COLO668 (cell line): ENCODE measurements at regions not wholly inside any gene's neighbourhood (a gene's known extent, or its start where the extent isn't known, plus 50 kb on each side); places are given as distances from the start of the nearest gene placed in this dataset.

Source experiments
- DNase-seq: peaks from one replicate; lab custom pipeline; 2025; ENCODE audit not compliant: unreplicated experiment; lab: John Stamatoyannopoulos, UW

DNA sequence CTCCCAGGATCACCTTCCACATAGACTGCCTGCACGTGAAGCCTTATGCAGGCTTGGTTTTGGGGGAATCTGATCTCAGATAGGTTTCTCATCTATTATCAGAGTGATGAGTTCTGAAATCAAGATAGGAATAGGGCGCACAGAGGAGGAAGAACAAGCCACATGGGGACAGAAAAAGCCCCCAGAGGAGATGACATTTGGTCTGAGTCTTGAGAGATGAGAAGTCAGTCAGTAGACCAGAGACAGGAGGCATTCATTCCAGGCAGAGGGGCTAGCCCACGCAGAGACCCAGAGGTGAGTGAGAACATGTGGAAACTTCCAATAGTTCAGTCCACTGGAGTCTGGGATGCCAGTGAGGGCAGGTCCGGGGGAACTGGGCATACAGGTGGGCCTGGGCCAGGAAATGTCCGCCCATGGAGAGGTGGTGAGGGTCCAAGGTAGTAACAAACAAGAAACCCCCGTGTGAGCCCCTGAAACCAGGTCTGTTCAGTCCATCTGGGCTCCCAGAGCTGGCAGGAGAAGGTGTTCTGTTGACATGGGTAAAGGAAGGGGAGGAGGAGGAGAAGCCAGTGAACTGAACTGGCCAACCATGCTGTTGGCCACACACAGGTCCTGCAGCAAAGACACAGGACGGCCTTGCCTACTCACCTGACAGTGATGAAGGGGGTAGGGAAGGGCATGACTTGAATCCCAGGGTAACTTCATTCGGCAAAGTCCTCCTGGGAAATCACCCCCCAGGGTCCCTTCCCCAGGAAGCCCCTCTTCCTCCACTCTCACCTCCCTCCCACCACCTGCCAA lies 69.3 kb upstream of the SMNDC1 start:
- DNase-seq = no peak

DNA sequence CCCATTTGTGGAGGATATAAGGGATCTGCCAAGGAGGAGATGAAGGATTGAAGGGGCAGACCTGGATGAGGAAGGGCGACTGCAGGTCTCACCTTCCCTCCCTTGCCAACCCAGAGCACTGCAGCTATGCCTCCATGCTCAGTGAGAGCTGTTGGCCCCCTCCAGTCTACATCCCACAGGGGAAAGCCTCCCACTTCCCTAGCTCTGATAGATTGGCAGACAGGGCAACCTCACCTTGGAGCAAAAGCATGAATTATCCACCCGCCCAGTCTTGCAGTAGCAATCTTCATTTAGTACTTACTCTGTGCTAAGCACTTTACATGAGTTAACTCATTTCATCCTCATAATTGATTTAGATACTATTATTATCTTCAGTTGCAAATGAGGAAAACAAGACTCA lies 70.4 kb upstream of the SMNDC1 start:
- DNase-seq = no peak

DNA sequence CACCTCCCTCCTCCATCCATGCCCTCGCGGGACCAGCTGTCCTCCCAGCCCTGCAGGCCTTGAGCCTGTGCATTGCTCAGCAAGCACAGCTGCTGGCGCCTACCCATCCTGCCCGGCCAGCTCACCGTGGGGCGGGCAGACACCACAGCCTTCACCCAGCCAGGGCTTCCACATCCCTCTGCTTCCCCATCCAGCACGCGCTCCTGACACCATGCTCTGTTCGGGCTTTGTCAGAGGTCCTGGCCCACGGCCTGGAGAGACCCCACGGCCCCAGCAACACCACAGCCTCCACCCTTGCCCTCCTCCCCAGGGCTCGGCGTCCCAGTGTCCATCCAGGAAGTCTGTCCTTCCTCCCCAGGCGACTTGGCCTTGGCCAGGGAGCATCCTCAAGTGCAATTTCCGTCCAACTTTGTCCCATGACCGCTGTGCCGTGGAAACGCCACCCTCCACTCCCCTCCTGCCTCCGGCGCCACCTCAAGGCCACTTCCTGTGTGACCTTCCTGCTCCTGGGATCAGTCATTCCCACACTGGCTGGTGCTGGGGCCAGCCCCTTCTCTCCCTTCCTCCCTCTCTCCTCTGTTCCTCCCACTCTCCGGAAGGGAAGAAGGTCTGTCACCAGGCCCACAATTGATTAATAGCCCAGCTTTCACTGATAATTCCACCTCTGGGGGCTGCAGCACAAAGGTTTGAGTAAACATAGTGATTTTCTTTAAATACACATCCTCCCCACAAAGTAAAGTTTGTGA lies 71.5 kb upstream of the SMNDC1 start:
- DNase-seq = no peak

DNA sequence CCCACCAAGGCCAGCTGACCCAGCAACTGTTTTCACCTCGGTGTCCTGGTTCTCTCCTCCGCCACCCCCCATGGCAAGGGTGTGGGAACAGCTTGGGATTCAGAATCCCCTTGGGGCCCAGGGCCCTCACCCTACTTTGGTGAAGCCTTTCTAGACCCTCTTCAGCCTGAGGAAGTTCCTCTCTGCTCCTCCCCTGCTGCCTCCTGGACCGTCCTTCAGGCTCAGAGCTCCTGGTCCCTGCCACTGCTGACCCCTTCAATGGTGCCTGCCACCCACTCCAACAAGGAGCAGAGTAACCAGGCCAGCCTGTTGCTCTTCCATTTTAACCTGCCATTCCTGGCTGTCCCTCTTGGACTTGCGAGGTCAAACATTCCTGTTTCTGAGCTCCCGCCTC lies 72.0 kb upstream of the SMNDC1 start:
- no peak for DNase-seq

DNA sequence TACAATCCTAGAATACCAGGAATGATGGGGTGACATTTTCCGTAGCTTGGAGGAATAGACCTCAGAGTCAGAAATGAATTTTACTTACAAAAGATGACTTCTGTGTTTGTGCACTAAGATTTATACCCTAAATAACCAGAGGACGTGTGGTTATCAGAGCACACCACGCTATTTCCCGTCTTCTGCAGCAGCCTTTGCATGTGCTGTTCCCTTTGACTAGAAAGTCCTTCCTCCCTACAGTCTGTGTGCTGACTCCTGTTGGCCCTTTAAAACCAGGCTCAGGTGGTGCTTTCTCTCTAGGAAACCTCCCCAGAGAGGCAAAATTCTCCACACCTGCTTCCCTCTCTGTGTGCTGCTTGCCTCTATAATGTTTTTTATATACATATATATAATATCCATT lies 73.3 kb upstream of the SMNDC1 start:
- no peak for DNase-seq

DNA sequence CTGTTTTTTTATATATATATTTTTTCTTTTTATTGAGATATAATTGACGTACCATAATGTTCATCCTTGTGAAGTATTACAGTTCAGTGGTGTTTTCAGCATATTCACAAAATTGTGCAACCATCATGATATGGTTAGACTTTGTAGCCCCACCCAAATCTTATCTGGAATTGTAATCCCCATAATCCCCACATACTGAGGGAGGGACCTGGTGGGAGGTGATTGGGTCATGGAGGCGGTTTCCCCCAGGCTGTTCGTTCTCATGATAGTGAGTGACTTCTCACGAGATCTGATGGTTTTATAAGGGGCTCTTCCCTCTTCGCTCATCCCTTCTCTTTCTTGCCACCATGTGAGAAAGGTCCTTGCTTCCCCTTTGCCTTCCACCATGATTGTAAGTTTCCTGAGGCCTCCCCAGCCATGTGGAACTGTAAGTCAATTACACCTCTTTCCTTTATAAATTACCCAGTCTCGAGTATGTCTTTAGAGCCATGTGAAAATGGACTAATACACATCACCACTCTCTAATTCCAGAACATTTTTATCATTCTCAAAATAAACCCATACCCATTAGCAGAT lies 73.9 kb upstream of the SMNDC1 start:
- DNase-seq = no peak

DNA sequence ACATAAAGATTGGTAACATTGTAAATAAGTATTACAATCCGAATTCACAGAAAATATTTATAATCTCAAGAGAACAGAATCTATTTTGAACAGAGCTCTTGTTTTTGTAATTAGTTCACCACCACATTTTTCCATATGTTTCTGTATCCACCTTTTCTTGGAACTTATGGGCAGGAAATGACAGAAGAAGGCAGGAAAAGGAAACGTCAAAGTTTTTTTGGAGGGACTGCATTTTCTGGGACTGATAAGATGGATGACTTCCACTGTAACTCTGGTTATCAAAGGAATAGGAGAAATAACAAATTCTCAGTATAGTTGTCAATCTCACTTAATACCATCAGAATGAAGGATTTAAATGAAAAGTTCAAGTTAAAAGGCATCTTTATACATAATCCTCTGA lies 75.1 kb upstream of the SMNDC1 start:
- DNase-seq = no peak

DNA sequence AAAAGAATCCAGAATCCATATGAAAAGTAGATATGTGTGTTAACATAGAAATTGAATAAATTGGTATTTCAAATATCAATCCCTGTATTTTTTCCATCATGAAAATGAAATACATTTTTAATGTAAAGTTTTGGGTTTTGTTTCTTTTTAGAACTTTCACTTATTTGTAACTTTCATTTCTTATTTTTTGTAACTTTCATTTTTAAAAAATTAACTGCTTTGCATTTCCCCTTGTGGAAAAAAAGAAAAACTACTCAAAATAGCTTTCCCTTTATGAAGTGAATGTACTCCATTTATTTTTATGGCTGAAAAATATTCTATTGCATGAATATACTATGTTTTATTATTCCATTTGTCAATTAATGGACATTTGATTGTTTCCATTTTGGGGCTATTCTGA lies 75.6 kb upstream of the SMNDC1 start:
- no peak for DNase-seq

DNA sequence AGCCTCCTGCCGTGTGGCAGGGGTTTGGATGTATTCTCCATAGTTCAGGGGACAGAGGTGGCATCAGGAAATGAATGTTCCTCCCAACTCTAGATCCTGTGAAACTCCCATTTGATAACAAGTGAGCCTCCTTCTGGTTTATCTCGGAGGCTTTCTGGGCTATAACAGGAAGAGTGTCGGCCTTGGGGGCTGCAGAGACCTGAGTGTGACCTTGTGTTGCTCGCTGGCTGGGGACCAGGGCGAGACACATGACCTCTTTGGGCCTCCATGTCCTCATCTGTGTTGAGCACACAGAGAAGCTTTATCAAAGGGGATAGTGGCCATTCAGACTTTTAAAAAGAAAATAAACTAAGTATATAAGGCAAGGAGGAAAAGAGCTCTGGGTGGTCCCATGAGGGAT lies 78.0 kb upstream of the SMNDC1 start:
- DNase-seq = no peak

DNA sequence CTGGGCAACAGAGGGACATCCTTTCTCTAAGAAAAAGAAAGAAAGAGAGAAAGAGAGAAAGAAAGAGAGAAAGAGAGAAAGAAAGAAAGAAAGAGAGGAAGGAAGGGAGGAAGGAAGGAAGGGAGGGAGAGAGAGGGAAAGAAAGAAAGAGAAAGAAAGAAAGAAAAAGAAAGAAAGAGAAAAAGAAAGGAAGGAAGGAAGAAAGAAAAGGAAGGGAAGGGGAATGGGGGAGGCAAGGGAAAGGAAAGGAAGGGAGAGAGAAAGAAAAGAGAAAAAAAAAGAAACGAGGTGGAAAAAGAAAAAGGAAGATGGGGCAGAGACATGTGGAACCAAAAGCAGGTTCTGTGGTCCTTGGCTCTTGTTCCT lies 82.9 kb upstream of the SMNDC1 start:
- no peak for DNase-seq

DNA sequence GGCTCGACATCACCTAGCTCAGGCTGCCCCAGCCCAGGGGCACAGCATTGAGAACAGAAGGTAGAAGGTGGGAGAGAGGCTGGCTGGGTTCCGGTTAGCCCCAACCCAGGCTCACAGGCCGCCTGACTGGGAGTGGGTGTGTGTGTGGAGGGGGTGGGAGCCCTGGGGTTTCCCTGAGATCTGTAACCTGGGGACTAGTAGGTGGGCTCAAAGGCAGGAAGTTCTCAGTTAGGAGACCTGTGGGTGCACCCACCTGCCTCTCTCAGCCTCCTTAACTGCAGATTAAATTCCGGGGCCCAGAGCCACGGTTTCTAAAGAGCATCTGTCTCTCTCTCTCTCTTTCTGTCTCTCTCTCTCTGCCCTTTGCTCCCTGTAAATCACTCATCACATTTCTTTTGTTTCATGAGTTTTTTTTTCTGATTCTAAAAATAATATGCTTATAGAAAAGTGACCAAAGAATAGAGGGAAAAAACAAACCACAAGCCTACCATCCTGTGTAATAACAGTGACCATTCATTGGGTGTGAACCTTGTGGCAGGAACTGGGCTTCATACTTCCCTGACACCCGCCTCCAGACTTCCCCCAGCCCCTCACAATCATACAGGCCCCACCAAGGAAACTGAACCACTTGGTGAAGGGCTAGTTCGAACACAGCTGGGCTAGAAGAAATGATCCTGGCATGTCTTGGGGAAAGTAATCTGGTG lies 83.4 kb upstream of the SMNDC1 start:
- DNase-seq = no peak

DNA sequence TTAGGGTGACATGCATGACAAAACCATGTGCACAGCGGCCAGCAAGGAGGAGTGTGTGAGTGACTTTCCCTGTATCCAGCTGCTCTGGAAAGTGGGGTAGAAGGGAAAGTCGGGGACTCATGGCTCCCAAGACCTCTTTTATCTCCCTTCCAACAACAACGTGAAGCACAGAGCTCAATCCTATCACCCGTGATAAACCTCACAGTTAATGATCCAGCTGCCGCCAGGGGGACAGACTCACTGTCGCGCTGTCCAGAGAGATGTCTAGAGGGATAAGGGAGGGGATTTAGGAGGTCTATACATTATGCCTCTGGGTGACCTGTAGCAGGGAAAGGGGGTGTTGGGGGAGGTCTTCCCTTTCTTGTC lies 84.0 kb upstream of the SMNDC1 start:
- DNase-seq = no peak

DNA sequence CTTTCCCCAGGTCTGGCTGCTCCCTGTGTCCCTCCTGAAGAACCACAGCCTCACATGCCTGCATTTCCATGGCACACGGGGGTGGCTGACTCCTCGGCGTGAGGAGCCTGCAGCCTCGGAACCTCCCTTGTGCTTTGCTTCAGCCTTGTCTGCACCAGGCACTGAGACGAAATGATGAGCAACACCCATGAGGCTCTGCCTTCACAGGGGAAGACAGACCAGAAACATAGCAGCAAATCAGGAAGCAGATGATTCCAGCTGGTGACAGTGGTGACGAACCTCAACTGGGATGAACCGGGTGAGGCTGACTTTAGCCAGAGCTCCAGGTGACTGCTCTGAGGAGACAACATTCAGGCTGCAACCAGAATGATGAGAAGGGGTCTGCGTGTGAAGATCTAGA lies 84.5 kb upstream of the SMNDC1 start:
- no peak for DNase-seq

DNA sequence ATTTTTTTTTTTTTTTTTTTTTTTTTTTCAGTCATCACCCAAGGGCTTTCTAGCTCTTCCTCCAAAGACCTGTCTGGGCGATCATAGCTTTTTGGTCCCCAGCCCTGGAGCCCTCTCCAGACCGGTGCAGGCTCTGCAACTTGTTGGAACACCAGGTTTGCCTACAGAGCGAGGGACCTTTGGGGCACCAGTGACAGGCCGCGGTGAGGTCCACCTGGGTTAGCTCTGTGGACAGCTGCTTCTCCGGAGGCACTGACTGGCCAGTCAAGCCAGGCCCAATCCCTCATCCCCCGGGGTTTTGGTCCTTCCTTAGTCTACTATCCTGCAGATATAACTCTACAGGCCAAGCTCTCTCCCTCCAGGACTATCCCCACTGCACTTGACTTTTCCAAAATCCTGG lies 86.8 kb upstream of the SMNDC1 start:
- DNase-seq = no peak

DNA sequence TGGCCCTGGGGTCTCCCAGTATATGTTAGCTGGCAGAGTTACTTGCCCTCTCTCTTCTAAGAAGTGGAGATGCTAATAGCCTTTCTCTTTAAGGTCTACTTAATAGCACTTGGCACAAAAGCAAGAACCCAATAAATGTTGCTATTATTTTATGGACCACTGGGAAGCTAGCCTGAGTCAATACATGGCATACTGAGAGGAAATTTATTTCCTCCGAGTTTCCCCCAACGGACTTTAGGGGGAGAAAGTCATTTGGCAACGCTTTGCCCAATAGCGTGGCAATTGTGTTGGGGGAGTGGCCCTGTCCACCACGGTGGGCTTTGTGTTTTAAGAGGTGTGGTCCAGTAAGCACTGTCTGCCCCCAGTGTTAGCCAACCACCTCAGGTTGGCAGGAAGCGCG lies 87.4 kb upstream of the SMNDC1 start:
- DNase-seq = no peak

DNA sequence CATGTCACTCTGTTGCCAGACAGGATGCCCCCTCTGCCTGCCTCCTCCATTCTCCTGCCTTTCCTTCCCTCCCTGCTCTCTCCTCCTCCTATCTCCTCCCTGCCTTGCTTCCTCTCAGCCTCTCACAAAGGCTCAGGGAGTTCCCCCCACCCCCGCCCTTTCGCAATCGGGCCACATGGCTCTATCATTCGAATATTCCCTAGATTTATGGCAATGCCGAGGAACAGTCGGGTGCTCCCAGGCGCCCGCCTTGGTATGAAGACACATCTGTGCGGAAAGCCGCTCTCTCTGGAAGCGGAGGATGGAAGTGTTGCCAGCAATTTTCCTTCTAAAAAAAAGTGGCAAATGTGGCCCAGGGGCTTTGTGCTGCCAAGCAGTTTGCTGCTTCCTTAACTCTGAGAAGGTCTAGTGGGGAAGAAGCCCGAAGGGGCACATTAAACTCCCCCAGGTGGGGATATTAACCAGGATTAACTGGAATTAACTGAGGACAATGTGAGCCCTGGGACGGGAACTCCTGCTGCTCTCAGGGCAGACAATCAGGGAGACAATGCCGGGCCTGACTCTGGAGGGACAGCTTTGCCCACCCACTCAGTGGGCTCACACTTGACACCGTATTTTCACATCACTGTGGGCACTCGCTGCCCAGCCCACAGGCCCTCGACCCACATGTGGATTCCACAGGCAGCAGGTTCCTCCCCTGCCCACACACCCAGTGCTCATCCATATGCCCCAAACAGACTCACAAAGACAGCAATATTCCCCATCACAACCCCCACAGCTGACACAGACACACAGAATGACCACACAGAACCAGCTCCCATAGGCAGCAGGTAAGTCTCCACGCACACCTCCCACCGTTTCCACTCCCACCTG lies 88.4 kb upstream of the SMNDC1 start:
- DNase-seq = no peak

DNA sequence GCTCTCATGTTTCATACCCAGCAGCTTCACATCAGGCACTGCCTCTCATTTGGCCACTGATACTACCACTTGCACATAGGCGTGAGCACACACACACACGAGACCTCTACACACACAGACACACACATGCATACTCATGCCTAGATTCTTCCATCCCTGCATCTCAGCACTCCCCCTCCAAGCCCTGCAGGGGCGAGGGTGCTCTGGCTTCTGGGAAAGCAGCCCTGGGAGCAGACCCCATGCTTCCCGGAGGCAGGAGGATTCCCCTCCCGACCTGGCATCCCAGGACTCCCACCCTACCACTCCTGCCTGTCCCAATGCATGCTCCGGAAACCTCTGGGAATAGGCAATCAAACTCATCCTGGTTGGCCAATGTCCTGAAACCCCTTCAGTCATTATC lies 89.1 kb upstream of the SMNDC1 start:
- DNase-seq = no peak

DNA sequence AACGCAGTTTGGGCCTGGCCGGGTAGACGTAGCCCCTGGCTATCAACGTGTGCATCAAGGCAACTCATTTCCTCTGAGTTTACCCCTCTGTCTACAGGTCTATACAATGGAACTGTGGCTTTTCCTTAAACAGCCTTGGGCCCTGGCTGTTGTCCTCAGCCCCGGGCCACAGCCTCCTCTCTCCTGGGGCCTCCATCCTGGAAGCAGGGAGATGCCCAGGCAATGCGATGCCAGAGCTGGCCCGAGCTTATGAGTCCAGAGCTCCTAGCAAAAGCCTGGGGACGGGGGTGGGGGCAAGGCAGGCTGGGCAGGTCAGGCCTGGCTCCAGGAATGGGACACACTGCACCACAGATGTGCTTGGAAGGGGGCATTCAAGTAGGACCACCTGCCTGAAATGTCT lies 89.6 kb upstream of the SMNDC1 start:
- no peak for DNase-seq

DNA sequence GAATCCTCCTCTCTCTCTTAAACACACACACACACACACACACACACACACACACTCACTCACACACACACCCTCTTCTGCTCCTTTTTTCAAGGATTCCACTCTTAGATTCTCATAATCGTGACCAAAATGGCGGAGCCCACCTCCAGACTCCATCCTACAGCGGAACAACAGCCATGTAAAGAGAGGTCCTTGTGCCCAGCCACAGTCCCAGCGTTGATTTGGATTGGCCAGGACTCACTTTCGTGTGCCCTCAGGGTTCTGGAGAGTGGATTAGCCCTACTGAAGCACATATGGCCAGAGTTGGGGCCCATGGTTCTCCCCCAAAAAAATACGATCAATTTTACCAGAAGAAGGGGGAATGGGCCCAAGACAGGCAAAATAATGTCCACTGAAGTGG lies 90.2 kb upstream of the SMNDC1 start:
- DNase-seq = no peak

DNA sequence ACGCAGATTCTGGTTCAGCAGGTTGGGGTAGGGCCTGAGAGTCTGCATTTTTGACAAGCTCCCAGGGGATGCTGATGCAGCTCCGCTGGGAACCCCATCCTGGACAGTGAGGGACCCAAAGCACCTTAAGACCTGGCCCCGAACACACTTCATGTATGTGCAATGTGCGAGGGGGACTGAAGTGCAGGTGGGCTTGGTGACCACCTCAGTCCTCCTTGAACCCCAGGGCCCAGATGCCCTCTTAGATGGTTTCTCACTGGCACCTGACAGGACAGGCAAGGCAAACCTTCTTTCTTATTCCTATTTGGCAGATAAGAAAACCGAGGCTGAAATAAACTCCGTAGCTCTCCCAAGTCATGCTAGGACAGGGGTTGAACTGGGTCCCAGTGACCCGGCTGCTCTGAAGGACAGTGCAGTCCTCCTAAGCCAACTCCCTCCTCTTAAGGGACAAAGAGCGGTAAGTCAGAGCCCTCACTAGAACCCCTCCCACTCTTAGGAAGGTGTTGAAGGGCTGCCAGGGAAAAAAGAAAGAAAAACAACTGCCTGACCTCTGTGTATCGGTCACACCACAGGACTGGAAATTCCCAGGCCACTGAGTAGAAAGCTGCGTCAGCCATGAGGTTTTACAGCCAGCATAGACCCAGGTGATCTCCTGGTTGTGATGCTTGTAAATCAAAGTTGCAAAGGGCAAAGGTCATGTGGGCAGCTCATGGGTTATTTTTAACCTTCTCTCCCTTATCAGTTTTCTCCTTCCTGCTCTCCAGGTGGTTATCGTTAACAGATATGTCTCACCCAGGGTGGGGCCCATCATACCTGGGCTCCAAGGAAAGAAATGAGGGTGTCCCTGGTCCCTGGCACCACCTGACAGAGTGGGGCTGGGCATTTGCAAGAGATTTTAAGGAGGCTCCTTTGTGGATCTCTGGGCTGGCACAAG lies 90.9 kb upstream of the SMNDC1 start:
- DNase-seq = no peak
